Body of pancreas (tissue), 4 donors: ENCODE measurements at regions not wholly inside any gene's neighbourhood (a gene's known extent, or its start where the extent isn't known, plus 50 kb on each side); places are given as distances from the start of the nearest gene placed in this dataset.
"Not testable (repeated sequence)": the region's sequence is repeated elsewhere in the genome, so short reads cannot be mapped to it uniquely, and the experiment has no call there.

Experiments
- ATAC-seq: fragments of 150-250 bp; one replicate; pipeline ENCODE4 v1.9.1; 2016
- DNase-seq, 4 donors: peaks; one replicate each; pipeline ENCODE4 v3.0.0-alpha.2; 2019
- H3K27ac ChIP-seq, 4 donors: fragments of 200-600 bp; sonication (generic); 1 replicate in 3 of 4; 2 replicates in 1 of 4; pipeline versions ENCODE4 v1.5.1 to v1.6.1; 2016 to 2019; ENCODE audit warnings: mild to moderate bottlenecking in 1 of 4, mixed read lengths in 1 of 4, moderate library complexity in 1 of 4
- H3K27me3 ChIP-seq, 2 donors: fragments of 200-600 bp; sonication (generic); one replicate each; pipeline ENCODE4 v1.6.0; 2016; ENCODE audit warnings: mild to moderate bottlenecking in 1 of 2
- H3K36me3 ChIP-seq, 2 donors: fragments of 200-600 bp; sonication (generic); replicated peaks in 1 of 2; 2 replicates each; pipeline ENCODE4 v1.5.1; 2016; ENCODE audit warnings: low read depth in 2 of 2; ENCODE audit not compliant: insufficient read depth in 1 of 2
- H3K4me1 ChIP-seq: fragments of 200-600 bp; sonication (generic); one replicate; pipeline ENCODE4 v1.6.0; 2016
- H3K4me3 ChIP-seq, 2 donors: fragments of 200-600 bp; sonication (generic); 1 replicate in 1 of 2; 2 replicates in 1 of 2; pipeline ENCODE4 v1.5.1; 2016 to 2019
- H3K9me3 ChIP-seq, 3 donors: fragments of 200-600 bp; sonication (generic); 1 replicate in 2 of 3; 2 replicates in 1 of 3; pipeline ENCODE4 v1.5.1; 2016
- POLR2A ChIP-seq, 3 donors: fragments of 450-650 bp; IDR thresholded peaks; one replicate each; pipeline ENCODE4 v1.6.1; 2016; ENCODE audit warnings: antibody characterized with exemption in 3 of 3, mild to moderate bottlenecking in 2 of 3
- WGBS, 2 donors: methylation state at CpG; one replicate each; pipeline ENCODE4 v1.1.5; 2017; 5-methylcytosine and 5-hydroxymethylcytosine counted together
- intact Hi-C: fragments of 100-400 bp; cut with DNase I; formaldehyde crosslinking; loops from one replicate; pipeline ENCODE4 v1.15.1; 2023
- TF ChIP-seq, protein P1 (sequence below), 7 experiments: fragments of 450-650 bp in 4 of 7; fragments of 200-600 bp in 3 of 7; sonication (generic) in 3 of 7; IDR thresholded peaks; one replicate each; pipeline ENCODE4 v1.5.1; 2016 to 2019; ENCODE audit warnings: antibody characterized with exemption in 7 of 7

GRCh38 chrX:146056511-146057081 is 239.0 kb downstream of the SLITRK2 start:
- no peak for DNase-seq
- H3K27me3 ChIP-seq = no peaks in the 10 kb centered on the region
- intact Hi-C loops = no loop called here
- WGBS, 2 donors = 68 to 86% methylated on average over 3 of the region's 3 CpGs
- no peaks in the 10 kb centered on the region for H3K36me3 ChIP-seq
- H3K4me1 ChIP-seq = no peaks in the 10 kb centered on the region
- H3K27ac ChIP-seq = no peak overlapping the region
- H3K4me3 ChIP-seq = no peak overlapping the region
- no peak for ATAC-seq
- no peaks in the 10 kb centered on the region for H3K9me3 ChIP-seq
- no peak for TF ChIP-seq POLR2A (IDR thresholded peaks at IDR 0.05)
- TF ChIP-seq, protein P1, sequence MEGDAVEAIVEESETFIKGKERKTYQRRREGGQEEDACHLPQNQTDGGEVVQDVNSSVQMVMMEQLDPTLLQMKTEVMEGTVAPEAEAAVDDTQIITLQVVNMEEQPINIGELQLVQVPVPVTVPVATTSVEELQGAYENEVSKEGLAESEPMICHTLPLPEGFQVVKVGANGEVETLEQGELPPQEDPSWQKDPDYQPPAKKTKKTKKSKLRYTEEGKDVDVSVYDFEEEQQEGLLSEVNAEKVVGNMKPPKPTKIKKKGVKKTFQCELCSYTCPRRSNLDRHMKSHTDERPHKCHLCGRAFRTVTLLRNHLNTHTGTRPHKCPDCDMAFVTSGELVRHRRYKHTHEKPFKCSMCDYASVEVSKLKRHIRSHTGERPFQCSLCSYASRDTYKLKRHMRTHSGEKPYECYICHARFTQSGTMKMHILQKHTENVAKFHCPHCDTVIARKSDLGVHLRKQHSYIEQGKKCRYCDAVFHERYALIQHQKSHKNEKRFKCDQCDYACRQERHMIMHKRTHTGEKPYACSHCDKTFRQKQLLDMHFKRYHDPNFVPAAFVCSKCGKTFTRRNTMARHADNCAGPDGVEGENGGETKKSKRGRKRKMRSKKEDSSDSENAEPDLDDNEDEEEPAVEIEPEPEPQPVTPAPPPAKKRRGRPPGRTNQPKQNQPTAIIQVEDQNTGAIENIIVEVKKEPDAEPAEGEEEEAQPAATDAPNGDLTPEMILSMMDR (IDR thresholded peaks at IDR 0.05) = no peak

DNA sequence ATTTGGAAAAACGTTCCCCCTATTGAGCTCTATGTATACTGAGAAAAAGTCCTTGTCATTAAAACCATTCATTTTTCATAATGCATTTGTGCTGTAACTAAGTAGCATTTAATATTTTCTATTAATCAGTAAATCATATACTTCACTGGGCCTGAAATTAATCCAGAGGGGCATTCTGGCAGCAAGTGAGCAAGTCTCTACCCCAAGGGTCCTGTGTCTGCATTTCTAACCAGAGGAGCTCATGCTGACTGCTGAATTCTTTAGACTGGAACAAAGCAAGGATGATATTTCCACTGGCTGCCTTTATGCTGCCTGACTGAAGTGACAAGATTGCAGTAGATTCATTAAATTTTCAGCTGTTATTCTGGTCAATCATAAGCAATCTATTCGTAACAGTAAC is 246.5 kb downstream of the SLITRK2 start:
- 66 to 68% methylated on average over 2 of the region's 2 CpGs for WGBS, 2 donors
- no peak overlapping the region for H3K27ac ChIP-seq
- no peak for ATAC-seq
- TF ChIP-seq POLR2A (IDR thresholded peaks at IDR 0.05) = no peak
- TF ChIP-seq, protein P1 (IDR thresholded peaks at IDR 0.05) = no peak
- no peaks in the 10 kb centered on the region for H3K4me1 ChIP-seq
- no peaks in the 10 kb centered on the region for H3K36me3 ChIP-seq
- no peak for DNase-seq
- no peak overlapping the region for H3K4me3 ChIP-seq
- intact Hi-C loops = no loop called here
- H3K27me3 ChIP-seq = no peaks in the 10 kb centered on the region
- no peaks in the 10 kb centered on the region for H3K9me3 ChIP-seq

GRCh38 chrX:146090732-146091131 is 273.1 kb downstream of the SLITRK2 start:
- Histone ChIP-seq H3K4me3 (no peak overlapping the region), H3K4me1 (no peaks in the 10 kb centered on the region), H3K27me3 (no peaks in the 10 kb centered on the region), H3K9me3 (no peaks in the 10 kb centered on the region), H3K27ac (no peak overlapping the region), H3K36me3 (no peaks in the 10 kb centered on the region)
- DNase-seq (no peak), ATAC-seq (no peak)
- no peak for TF ChIP-seq POLR2A (IDR thresholded peaks at IDR 0.05)
- TF ChIP-seq, protein P1 (IDR thresholded peaks at IDR 0.05) = no peak
- intact Hi-C loops = no loop called here
- WGBS, 2 donors = 89 to 100% methylated on average over 1 of the region's 1 CpG

DNA sequence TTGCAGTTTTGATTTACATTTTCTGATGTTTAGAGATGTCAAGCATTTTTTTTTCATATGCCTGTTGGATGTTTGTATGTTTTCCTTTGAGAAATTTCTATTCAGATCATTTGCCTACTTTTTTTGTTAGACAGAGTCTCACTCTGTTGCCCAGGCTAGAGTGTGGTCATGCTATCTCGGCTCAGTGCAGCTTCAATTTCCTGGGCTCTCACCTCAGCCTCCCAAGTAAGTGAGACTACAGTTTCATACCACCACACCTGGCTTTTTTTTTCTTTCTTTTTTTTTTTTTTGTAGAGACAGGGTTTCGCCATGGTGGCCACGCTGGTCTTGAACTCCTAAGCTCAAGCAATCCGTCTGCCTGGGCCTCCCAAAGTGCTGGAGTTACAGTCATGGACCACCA is 291.7 kb downstream of the SLITRK2 start:
- intact Hi-C loops = no loop called here
- 75 to 86% methylated on average over 1 to 4 of the region's 4 CpGs for WGBS, 2 donors

GRCh38 chrX:146119074-146119473 is 301.4 kb downstream of the SLITRK2 start:
- DNase-seq = peak in 1 of 4 donors; percentile 4
- H3K4me1 ChIP-seq, H3K36me3 ChIP-seq, H3K27ac ChIP-seq, H3K9me3 ChIP-seq, H3K4me3 ChIP-seq, intact Hi-C loops, H3K27me3 ChIP-seq, ATAC-seq: not testable (repeated sequence)
- WGBS, 2 donors = 27 to 40% methylated on average over 1 to 5 of the region's 5 CpGs

More for the DNA sequence above, 291.7 kb downstream of the SLITRK2 start:
- DNase-seq (no peak), ATAC-seq (no peak)
- no peaks in the 10 kb centered on the region for H3K4me1 ChIP-seq
- H3K27me3 ChIP-seq = no peaks in the 10 kb centered on the region
- H3K9me3 ChIP-seq = no peaks in the 10 kb centered on the region
- H3K4me3 ChIP-seq = no peak overlapping the region
- no peak overlapping the region for H3K27ac ChIP-seq
- no peaks in the 10 kb centered on the region for H3K36me3 ChIP-seq
- no peak for TF ChIP-seq POLR2A (IDR thresholded peaks at IDR 0.05)
- TF ChIP-seq, protein P1 (IDR thresholded peaks at IDR 0.05) = no peak
